Heart right ventricle (tissue), 16 donors: ENCODE measurements at regions not wholly inside any gene's neighbourhood (a gene's known extent, or its start where the extent isn't known, plus 50 kb on each side); places are given as distances from the start of the nearest gene placed in this dataset.
A peak's percentile ranks its signal among the peaks of the same experiment; 100 is the strongest.

ENCODE experiments used
- ATAC-seq, 8 donors: fragments of 200-7000 bp; cut with Tn5 transposase; one replicate each; pipeline ENCODE4 v1.9.1; 2020; ENCODE audit warnings: mild to moderate bottlenecking in 8 of 8, moderate library complexity in 8 of 8, moderate number of reproducible peaks in 1 of 8
- DNase-seq, 2 donors: peaks; one replicate each; pipeline ENCODE4 v3.0.0-alpha.2; 2020
- H3K27ac ChIP-seq, 10 donors: fragments of 200-600 bp; sonication (generic) in 2 of 10; one replicate each; pipeline versions ENCODE4 v1.5.0 to v1.8.0; 2020 to 2022; ENCODE audit warnings: mild to moderate bottlenecking in 3 of 10
- H3K27me3 ChIP-seq, 7 donors: fragments of 200-600 bp; one replicate each; pipeline ENCODE4 v1.8.0; 2021 to 2022; ENCODE audit warnings: mild to moderate bottlenecking in 2 of 7
- H3K36me3 ChIP-seq, 9 donors: fragments of 200-600 bp; sonication (generic) in 1 of 9; one replicate each; pipeline versions ENCODE4 v1.5.0 to v1.8.0; 2020 to 2022; ENCODE audit warnings: mild to moderate bottlenecking in 2 of 9
- H3K4me1 ChIP-seq, 9 donors: fragments of 200-600 bp; sonication (generic) in 1 of 9; one replicate each; pipeline versions ENCODE4 v1.5.0 to v1.8.0; 2020 to 2022; ENCODE audit warnings: mild to moderate bottlenecking in 4 of 9
- H3K4me3 ChIP-seq, 10 donors: fragments of 200-600 bp; sonication (generic) in 2 of 10; one replicate each; pipeline versions ENCODE4 v1.5.0 to v1.8.0; 2020 to 2022; ENCODE audit warnings: mild to moderate bottlenecking in 7 of 10, moderate library complexity in 2 of 10
- H3K9me3 ChIP-seq, 11 donors: fragments of 200-600 bp in 10 of 11; sonication (generic) in 2 of 11; one replicate each; pipeline versions ENCODE4 v1.5.0 to v1.8.0; 2013 to 2022; ENCODE audit warnings: mild to moderate bottlenecking in 2 of 11, control low read depth in 1 of 11, moderate library complexity in 1 of 11
- WGBS, 2 donors: extraction: QIAGEN DNeasy Blood & Tissue Kit; methylation state at CpG; one replicate each; pipeline ENCODE4 v1.1.7; 2013; ENCODE audit warnings: inconsistent platforms in 1 of 2; 5-methylcytosine and 5-hydroxymethylcytosine counted together
- intact Hi-C, 10 donors: fragments of 100-400 bp; cut with DNase I; formaldehyde crosslinking; loops; one replicate each; pipeline versions ENCODE4 v1.11.1 to v1.14.2; 2022
- TF ChIP-seq, protein P1 (sequence below), 9 donors: fragments of 200-600 bp; sonication (generic) in 2 of 9; IDR thresholded peaks; one replicate each; pipeline versions ENCODE4 v1.5.0 to v1.8.0; 2021 to 2022; ENCODE audit warnings: antibody characterized with exemption in 9 of 9, mild to moderate bottlenecking in 5 of 9, moderate library complexity in 1 of 9
- donor health status: Arrhythmogenic right ventricular cardiomyopathy.
- donor health status: ischemic (EF 13 %, LVEDD 7.1; RV severe dilation, severe dysfunction).
- donor health status: healthy with polysubstance abuse.
- donor health status: DM: no; HTN: yes; CAD: no.
- donor health status: DM: no; HTN: no; CAD: no.
- donor health status: ischemic (EF 25% LVEDD 6.9; RV normal size, moderate dysfunction).
- donor health status: ischemic (EF 25% LVEDD 5.7; RV mildly dilated, moderate dysfunction).
- donor health status: healthy.
- donor health status: DM: yes; HTN: yes; CAD: no.
- donor health status: Ischemic cardiomyopathy.
- donor health status: ischemic (EF 35%, LVEDD 5.7; RV mildly dilated, moderate dysfunction).
- donor health status: nonischemic (EF 11% LVEDD 7.7; RV severe dilation, severe dysfunction).
- donor health status: DM: yes; HTN: yes; CAD: no.
- donor health status: PGD.
- donor health status: ischemic (EF 29% LVEDD 5.4; RV normal size, mild dysfunction).
- donor health status: nonischemic (EF 23%, LVEDD 6.1; RV moderate dilation, normal function).

DNA sequence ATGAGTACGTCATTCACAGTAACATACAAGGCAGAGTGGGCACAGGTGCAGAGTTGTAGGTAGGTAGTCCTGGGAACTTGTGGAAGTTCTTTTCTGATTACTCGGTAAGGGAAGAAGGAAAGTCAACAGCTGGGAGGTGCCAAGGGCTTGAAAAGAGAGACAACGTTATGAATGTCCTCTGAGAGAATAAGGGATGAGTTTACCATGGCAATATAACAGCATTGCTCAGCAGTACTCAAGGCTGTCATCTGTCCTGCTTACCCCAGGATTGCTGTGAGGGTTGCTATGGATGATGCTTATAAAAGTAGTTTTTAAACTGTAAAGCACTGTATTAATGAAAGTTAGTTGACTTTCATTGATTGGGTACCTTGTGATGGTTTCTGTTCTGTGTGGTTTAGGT lies 369.1 kb upstream of the SGCD start:
- intact Hi-C loops: loop anchor here in 3 of 10 donors (10.0 kb wide), 3 partner anchors 223 to 867 kb away; partner anchors contain the start of gene SGCD (in 1 of the 3)
- DNase-seq (no peak), ATAC-seq (no peak)
- no peaks in the 10 kb centered on the region for H3K27me3 ChIP-seq
- H3K27ac ChIP-seq: no peak overlapping the region
- TF ChIP-seq, protein P1, sequence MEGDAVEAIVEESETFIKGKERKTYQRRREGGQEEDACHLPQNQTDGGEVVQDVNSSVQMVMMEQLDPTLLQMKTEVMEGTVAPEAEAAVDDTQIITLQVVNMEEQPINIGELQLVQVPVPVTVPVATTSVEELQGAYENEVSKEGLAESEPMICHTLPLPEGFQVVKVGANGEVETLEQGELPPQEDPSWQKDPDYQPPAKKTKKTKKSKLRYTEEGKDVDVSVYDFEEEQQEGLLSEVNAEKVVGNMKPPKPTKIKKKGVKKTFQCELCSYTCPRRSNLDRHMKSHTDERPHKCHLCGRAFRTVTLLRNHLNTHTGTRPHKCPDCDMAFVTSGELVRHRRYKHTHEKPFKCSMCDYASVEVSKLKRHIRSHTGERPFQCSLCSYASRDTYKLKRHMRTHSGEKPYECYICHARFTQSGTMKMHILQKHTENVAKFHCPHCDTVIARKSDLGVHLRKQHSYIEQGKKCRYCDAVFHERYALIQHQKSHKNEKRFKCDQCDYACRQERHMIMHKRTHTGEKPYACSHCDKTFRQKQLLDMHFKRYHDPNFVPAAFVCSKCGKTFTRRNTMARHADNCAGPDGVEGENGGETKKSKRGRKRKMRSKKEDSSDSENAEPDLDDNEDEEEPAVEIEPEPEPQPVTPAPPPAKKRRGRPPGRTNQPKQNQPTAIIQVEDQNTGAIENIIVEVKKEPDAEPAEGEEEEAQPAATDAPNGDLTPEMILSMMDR (IDR thresholded peaks at IDR 0.05): no peak
- no peaks in the 10 kb centered on the region for H3K9me3 ChIP-seq
- H3K36me3 ChIP-seq: no peaks in the 10 kb centered on the region
- no peak overlapping the region for H3K4me3 ChIP-seq
- WGBS, 2 donors: 75 to 80% methylated on average over 3 of the region's 3 CpGs
- H3K4me1 ChIP-seq: peaks cover 0 to 37% (median 2%) of the 10 kb centered on the region in 9 donors

DNA sequence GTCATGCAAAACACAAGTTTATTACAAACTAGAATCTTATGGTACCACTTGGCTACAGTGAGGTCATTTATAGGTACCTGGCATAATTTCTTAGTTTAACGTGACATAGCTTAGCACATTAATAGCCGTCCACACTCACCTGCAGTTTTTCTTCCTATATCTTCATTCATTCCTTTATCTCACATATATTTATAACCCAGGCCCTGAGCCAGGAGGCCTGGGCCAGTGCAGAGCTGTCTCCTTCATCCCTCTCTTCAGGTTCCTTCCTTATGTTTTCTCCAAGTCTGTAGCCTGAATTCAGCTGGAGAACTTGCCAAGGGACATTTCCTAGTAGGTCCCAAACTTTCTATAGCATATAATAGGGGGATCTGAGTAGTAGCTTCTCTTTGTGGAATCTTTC lies 367.9 kb upstream of the SGCD start:
- DNase-seq (no peak), ATAC-seq (peak in 3 of 8 donors; percentile 51 to 83 (median 57))
- Histone ChIP-seq H3K27ac (no peak overlapping the region), H3K27me3 (no peaks in the 10 kb centered on the region), H3K36me3 (no peaks in the 10 kb centered on the region), H3K4me3 (no peak overlapping the region), H3K4me1 (peaks cover 0 to 33% (median 0%) of the 10 kb centered on the region in 9 donors), H3K9me3 (no peaks in the 10 kb centered on the region)
- WGBS, 2 donors: 35 to 56% methylated on average over 2 of the region's 2 CpGs
- TF ChIP-seq, protein P1 (IDR thresholded peaks at IDR 0.05): no peak
- intact Hi-C loops: loop anchor here in 3 of 10 donors (10.0 kb wide), 3 partner anchors 224 to 866 kb away; partner anchors contain the start of gene SGCD (in 1 of the 3)

DNA sequence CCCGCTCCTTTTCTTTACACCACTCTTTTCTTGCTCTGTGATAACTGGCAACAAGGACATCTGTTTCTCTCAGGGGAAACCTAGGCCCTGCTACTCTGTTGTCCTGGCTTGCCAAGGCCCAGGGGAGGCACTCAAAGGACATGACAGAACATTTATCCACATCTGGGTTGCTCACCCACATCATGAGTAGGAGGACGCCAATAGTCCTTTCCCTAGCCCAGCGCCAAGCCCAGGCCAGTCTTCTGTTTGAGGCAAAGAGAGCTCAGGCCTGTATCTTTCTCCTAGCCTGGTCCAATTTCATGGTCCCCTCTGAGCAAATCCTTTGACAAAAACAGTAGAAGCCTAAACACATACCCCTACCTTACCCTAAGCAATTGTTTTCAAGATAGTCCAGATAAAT lies 366.8 kb upstream of the SGCD start:
- DNase-seq (no peak), ATAC-seq (peak in 2 of 8 donors; percentile 52 to 54)
- Histone ChIP-seq H3K27me3 (no peaks in the 10 kb centered on the region), H3K4me1 (peaks cover 0 to 33% (median 0%) of the 10 kb centered on the region in 9 donors), H3K36me3 (no peaks in the 10 kb centered on the region), H3K9me3 (peaks cover 0 to 3% (median 0%) of the 10 kb centered on the region in 11 donors), H3K4me3 (no peak overlapping the region), H3K27ac (no peak overlapping the region)
- TF ChIP-seq, protein P1 (IDR thresholded peaks at IDR 0.05): no peak
- WGBS, 2 donors: 82 to 89% methylated on average over 3 of the region's 3 CpGs
- intact Hi-C loops: no loop called here

DNA sequence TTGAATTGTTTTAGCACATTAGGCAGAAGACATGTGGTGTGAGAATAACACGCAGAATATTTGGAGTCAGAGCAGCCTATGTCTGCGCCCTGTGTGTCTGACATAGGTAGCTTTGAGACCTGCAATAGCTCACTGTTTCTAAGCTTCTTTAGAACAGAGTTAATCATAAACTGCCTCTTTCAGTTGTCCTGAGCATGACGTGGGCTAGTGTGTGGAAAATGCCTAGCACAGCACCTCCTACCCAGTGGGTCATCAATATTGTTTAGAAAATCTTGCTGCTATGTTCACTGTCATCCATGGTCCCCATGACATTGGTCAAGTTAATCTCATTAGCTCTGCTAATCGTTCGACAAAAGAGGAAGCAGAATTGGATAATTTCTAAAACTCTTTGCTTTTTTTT lies 357.4 kb upstream of the SGCD start:
- 83 to 89% methylated on average over 5 of the region's 5 CpGs for WGBS, 2 donors
- intact Hi-C loops: no loop called here
- no peaks in the 10 kb centered on the region for H3K4me1 ChIP-seq
- peaks cover 0 to 12% (median 0%) of the 10 kb centered on the region in 11 donors for H3K9me3 ChIP-seq
- no peak for DNase-seq
- ATAC-seq: no peak
- H3K36me3 ChIP-seq: no peaks in the 10 kb centered on the region
- no peak overlapping the region for H3K27ac ChIP-seq
- TF ChIP-seq, protein P1 (IDR thresholded peaks at IDR 0.05): no peak
- no peak overlapping the region for H3K4me3 ChIP-seq
- H3K27me3 ChIP-seq: no peaks in the 10 kb centered on the region
